Ovary (tissue), 3 donors: ENCODE measurements at regions not wholly inside any gene's neighbourhood (a gene's known extent, or its start where the extent isn't known, plus 50 kb on each side); places are given as distances from the start of the nearest gene placed in this dataset.

Experiments
- CTCF ChIP-seq, 3 donors: fragments of 450-650 bp in 2 of 3; fragments of 200-600 bp in 1 of 3; IDR thresholded peaks; one replicate each; pipeline versions ENCODE4 v1.5.1 to v1.8.0; 2016 to 2022; ENCODE audit warnings: antibody characterized with exemption in 3 of 3, mild to moderate bottlenecking in 1 of 3
- POLR2A ChIP-seq: fragments of 450-650 bp; IDR thresholded peaks from one replicate; pipeline ENCODE4 v1.6.1; 2017; ENCODE audit warnings: antibody characterized with exemption, mild to moderate bottlenecking, moderate library complexity
- donor health status: DM: no; HTN: no; CAD: no.

DNA sequence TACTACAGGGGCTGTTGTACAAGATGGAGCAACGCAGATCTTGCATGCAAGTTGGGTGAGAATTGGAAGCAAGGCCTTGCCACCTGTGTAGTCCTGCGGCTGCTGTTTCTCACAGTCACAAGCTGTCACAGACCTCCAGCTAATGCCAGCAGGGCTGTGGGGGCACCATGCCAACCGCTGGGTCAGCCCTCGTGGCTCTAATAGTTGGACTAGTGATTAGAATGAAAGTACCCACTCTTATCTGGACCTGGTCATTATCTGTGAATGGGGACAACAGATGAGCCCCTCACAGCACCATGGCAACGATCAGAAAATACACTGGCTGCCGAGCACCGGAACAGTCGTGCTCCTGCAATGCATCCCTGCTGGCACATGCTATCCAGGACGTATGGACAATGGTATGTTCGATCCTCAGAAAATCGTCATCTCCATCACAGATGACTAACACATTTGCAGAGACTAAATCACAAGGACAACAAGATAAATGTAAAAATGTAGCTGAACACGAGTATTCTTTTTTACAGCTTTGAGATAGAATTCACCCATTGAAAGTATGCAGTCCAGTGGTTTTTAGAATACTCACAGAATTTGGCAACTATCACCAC, 80.4 kb upstream of the CALN1 start:
- TF ChIP-seq CTCF (IDR thresholded peaks at IDR 0.05) (no peak), POLR2A (no peak)
